Neural cell (in vitro differentiated cells): ENCODE measurements at regions not wholly inside any gene's neighbourhood (a gene's known extent, or its start where the extent isn't known, plus 50 kb on each side); places are given as distances from the start of the nearest gene placed in this dataset.

Source experiments
- EP300 ChIP-seq: fragments of 450-650 bp; conservative IDR thresholded peaks from 2 replicates; pipeline ENCODE4 v1.6.1; 2014; ENCODE audit warnings: antibody characterized with exemption, mild to moderate bottlenecking, moderate library complexity; ENCODE audit not compliant: poor library complexity, severe bottlenecking
- EZH2 ChIP-seq: fragments of 200-600, 300-800 bp; shearing (Covaris generic), sonication (generic); IDR thresholded peaks from 2 replicates; pipeline ENCODE4 v1.6.1; 2014; ENCODE audit warnings: antibody characterized with exemption, low read length, borderline replicate concordance, mild to moderate bottlenecking; ENCODE audit not compliant: insufficient read depth, poor library complexity, severe bottlenecking
- MXI1 ChIP-seq: fragments of 450-650 bp; conservative IDR thresholded peaks from 2 replicates; pipeline ENCODE4 v1.6.1; 2014; ENCODE audit warnings: antibody characterized with exemption, mild to moderate bottlenecking; ENCODE audit not compliant: poor library complexity, severe bottlenecking
- POLR2AphosphoS5 ChIP-seq: IDR thresholded peaks from 2 replicates; pipeline ENCODE4 v1.6.1; 2012
- RAD21 ChIP-seq: fragments of 450-650 bp; conservative IDR thresholded peaks from 2 replicates; pipeline ENCODE4 v1.6.1; 2014; ENCODE audit warnings: antibody characterized with exemption, mild to moderate bottlenecking, moderate library complexity
- SMC3 ChIP-seq: fragments of 450-650 bp; conservative IDR thresholded peaks from 2 replicates; pipeline ENCODE4 v1.6.1; 2014; ENCODE audit warnings: antibody characterized with exemption, mild to moderate bottlenecking, moderate library complexity; ENCODE audit not compliant: poor library complexity
- TAF1 ChIP-seq: IDR thresholded peaks from 2 replicates; pipeline ENCODE4 v1.6.1; 2012; ENCODE audit warnings: low read depth
- TF ChIP-seq, protein P1 (sequence below): IDR thresholded peaks from 2 replicates; pipeline ENCODE4 v1.6.1; 2012; ENCODE audit warnings: borderline replicate concordance
- TF ChIP-seq, protein P2 (sequence below): fragments of 450-650 bp; IDR thresholded peaks from 2 replicates; pipeline ENCODE4 v1.5.1; 2014; ENCODE audit warnings: antibody characterized with exemption, mild to moderate bottlenecking, moderate library complexity; ENCODE audit not compliant: poor library complexity, severe bottlenecking

GRCh38 chr18:67143028-67143427, 373.5 kb downstream of the DSEL start:
- TF ChIP-seq POLR2AphosphoS5 (no peak), RAD21 (no peak), EP300 (no peak), TAF1 (no peak), EZH2 (no peak), SMC3 (no peak), MXI1 (no peak)
- TF ChIP-seq, protein P1, sequence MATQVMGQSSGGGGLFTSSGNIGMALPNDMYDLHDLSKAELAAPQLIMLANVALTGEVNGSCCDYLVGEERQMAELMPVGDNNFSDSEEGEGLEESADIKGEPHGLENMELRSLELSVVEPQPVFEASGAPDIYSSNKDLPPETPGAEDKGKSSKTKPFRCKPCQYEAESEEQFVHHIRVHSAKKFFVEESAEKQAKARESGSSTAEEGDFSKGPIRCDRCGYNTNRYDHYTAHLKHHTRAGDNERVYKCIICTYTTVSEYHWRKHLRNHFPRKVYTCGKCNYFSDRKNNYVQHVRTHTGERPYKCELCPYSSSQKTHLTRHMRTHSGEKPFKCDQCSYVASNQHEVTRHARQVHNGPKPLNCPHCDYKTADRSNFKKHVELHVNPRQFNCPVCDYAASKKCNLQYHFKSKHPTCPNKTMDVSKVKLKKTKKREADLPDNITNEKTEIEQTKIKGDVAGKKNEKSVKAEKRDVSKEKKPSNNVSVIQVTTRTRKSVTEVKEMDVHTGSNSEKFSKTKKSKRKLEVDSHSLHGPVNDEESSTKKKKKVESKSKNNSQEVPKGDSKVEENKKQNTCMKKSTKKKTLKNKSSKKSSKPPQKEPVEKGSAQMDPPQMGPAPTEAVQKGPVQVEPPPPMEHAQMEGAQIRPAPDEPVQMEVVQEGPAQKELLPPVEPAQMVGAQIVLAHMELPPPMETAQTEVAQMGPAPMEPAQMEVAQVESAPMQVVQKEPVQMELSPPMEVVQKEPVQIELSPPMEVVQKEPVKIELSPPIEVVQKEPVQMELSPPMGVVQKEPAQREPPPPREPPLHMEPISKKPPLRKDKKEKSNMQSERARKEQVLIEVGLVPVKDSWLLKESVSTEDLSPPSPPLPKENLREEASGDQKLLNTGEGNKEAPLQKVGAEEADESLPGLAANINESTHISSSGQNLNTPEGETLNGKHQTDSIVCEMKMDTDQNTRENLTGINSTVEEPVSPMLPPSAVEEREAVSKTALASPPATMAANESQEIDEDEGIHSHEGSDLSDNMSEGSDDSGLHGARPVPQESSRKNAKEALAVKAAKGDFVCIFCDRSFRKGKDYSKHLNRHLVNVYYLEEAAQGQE, result no peak
- TF ChIP-seq, protein P2, sequence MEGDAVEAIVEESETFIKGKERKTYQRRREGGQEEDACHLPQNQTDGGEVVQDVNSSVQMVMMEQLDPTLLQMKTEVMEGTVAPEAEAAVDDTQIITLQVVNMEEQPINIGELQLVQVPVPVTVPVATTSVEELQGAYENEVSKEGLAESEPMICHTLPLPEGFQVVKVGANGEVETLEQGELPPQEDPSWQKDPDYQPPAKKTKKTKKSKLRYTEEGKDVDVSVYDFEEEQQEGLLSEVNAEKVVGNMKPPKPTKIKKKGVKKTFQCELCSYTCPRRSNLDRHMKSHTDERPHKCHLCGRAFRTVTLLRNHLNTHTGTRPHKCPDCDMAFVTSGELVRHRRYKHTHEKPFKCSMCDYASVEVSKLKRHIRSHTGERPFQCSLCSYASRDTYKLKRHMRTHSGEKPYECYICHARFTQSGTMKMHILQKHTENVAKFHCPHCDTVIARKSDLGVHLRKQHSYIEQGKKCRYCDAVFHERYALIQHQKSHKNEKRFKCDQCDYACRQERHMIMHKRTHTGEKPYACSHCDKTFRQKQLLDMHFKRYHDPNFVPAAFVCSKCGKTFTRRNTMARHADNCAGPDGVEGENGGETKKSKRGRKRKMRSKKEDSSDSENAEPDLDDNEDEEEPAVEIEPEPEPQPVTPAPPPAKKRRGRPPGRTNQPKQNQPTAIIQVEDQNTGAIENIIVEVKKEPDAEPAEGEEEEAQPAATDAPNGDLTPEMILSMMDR, result no peak
